HG02623 (cell line): ENCODE measurements at regions not wholly inside any gene's neighbourhood (a gene's known extent, or its start where the extent isn't known, plus 50 kb on each side); places are given as distances from the start of the nearest gene placed in this dataset.
A peak's percentile ranks its signal among the peaks of the same experiment; 100 is the strongest.
"Not testable (repeated sequence)": the region's sequence is repeated elsewhere in the genome, so short reads cannot be mapped to it uniquely, and the experiment has no call there.

ENCODE experiments used
- ATAC-seq: cut with Tn5 transposase; IDR thresholded peaks from one replicate; pipeline ENCODE4 v1.9.1; 2021; ENCODE audit warnings: moderate library complexity; ENCODE audit not compliant: unreplicated experiment

DNA sequence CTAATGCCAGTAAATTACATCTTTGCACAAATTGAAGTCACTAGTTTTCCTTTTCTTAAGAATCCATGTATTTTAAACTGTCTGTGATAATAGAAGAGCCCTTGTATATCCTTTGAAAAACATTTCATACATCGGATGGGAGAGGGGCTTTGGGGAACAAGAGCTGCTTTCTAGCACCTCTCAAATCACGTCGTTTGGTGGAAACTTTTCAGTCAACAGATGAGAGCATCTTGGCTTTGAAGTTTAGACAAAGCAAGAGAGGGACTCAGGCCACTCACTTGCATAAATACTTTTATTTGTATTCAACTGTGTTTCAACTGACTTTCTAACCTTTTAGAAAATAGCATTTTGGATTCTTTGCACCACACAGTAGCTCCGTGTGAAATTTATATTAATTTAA is 502.3 kb upstream of the IMPG1 start:
- no peak for ATAC-seq

DNA sequence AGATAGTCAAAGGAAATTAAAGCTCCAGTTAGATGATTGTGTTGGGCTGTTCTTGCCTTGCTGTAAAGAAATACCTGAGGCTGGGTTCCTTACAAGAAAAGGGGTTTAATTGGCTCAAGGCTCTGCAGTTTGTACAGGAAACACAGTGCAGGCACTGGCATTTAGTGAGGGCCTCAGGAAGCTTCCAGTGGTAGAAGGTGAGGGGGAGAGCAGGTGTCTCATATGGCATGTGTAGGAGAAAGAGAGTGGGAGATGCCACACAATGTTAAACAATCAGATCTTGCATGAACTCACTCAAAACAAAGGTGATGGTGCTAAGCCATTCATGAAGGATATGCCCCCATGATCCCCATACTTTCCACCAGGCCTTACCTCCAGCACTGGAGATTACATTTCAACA is 493.5 kb upstream of the IMPG1 start:
- ATAC-seq = no peak

DNA sequence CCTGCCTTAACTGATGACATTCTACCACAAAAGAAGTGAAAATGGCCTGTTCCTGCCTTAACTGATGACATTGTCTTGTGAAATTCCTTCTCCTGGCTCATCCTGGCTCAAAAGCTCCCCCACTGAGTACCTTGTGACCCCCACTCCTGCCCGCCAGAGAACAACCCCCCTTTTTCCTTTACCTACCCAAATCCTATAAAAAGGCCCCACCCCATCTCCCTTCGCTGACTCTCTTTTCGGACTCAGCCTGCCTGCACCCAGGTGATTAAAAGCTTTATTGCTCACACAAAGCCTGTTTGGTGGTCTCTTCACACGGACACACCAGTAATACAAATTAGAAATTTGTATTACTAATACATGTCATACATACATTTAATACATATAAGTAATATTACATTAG is 489.9 kb upstream of the IMPG1 start:
- ATAC-seq = not testable (repeated sequence)

DNA sequence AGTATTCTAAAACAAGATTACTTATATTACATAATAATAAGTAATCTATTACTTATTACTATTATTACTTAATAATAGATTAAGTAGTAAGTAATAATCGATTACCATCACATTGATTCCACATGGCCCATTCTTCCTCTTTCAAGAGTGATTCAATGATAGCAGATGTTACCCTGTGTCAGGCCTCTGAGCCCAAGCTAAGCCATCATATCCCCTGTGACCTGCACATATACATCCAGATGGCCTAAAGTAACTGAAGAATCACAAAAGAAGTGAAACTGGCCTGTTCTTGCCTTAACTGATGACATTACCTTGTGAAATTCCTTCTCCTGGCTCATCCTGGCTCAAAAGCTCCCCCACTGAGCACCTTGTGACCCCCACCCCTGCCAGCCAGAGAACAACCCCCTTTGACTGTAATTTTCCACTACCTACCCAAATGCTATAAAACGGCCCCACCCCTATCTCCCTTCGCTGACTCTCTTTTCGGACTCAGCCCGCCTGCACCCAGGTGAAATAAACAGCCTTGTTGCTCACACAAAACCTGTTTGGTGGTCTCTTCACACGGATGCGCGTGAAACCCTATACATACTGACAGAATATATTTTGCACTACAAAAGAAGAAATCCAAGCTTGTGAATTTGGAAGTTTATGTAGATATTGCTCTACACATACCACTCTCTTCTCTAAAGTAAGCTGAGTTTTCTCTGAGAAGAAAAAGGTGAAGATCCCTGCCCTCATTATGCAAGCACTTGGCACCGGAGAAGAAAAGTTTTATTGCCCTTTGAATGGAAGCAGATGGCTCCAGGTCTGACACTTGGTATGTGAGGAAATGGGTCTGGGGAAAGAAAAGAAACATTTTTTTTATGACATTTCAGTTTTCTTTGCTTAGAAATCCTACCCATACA is 488.6 kb upstream of the IMPG1 start:
- not testable (repeated sequence) for ATAC-seq

DNA sequence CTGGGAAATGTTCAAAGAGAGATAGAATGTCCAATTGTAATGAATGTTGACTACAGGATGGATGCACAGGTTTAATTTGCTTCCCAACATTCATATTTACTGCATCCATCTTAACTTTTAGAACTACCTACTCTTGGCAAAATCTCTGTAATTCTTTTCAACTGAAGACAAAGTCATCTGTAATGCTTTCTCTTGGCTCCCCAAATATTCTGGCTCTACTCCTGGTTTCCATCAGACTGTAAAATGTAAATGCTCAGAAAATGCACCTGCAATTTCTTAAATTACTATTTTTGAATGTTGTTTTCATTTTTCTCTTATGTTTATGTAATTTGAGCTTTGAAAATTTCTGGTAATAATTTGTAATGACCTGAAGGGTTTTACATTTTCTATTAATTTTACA is 480.8 kb upstream of the IMPG1 start:
- ATAC-seq = no peak

DNA sequence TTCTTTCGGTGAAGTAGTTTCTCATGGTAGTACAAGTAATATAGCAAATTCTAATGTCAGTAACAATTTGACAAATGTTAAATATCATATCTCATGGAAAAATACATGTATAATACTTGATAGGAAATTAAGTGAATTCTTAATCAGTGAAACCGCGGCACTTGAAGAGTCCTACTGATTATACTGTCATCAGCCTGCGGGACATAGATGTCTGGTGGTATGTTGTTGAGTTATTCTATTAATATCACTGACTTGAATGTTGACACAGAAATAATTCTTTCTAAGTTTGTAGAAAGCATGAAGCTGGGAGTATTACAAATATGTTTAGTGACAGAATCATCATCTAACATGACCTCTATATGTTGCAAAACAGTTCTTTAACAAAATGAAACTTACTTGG is 479.8 kb upstream of the IMPG1 start:
- no peak for ATAC-seq

DNA sequence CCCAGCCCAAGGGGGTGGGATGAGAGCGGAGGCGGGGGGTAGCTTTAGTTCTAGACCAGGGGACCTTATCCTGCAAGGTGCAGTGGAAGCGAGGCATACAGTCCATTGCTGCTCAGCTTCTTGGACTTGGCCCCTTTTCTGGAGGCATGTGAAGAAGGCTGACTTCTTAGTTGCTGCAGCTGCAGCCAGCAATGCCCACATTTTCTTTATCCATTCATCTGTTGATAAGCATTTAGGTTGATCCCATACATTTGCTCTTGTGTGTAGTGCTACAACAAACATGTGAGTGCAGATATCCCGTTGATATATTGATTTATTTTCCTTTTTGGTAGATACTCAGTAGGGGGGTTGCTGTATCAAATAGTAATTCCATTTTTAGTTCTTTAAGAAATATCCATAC is 461.2 kb upstream of the IMPG1 start:
- no peak for ATAC-seq

DNA sequence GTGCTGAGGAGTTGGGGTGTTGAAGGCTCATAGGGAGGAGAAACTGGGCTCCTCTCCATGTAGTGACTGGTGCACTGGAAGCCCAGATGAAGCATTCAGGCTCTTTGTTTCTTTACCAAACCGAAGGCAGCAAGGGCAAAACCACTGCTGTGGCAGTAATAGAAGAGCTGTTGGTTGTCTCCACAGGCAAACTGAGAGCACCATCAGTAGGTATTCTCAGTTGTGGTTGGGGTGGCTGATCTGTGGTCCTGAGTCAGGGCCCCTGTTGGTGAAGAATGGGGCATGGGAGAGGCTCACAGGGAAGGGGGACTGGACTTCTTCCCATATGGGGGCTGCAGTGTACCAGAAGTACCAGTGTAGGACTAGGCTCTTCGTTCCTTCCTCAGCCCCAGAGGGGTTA is 460.2 kb upstream of the IMPG1 start:
- no peak for ATAC-seq

DNA sequence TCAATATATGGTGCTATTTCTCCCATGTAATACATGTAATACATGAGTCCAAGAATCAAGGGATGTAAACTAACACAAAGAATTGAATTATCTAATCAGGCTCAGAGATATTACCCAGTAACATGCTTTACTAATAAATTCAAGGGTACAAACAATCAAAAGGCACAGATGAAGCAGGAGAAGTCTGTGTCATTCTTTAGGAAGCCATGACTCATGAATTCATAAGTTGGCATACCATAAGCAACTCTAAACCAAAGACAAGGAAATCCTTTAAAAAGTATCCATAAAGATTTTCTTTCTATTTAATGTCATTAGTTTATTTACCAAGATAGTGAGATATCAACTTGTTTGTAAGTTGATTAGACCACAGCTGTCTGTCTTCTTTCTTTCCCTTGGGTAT is 446.0 kb upstream of the IMPG1 start:
- no peak for ATAC-seq

DNA sequence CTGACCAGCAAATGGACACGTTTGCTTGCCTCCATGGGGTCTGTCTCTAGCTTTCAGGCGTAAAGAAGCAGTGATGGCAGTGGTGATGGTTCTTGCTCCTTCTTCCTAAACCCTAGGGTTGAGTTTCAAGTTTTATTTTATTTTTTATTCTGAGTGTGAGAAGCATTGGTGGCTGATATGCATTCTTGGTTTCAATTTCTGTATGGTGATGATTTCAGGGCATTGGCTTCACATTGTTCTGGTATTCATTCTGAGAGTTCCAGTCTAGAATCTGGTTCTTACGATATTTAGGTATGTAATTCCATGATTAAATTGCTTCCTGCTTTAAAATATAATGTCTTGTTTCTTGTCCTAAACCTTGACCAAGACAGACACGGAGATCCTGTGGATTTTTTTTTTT is 444.5 kb upstream of the IMPG1 start:
- no peak for ATAC-seq

DNA sequence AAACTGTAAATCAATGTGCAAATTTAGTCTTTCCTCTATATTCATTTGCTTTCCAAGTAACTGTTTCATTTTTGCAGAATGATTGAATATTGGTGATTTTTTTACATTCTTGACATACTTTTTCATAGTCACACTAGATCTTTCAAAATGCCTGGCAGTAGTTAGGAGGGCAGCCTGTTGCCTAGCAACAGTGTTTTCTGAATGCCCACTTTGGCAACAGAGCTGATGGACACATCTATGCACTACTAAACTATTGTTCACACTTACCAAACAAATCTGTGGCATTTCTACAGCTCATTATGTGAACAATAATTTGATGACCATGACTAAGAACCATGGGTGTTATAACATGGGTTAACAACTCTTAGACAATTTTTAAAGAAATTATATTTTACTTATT is 438.0 kb upstream of the IMPG1 start:
- no peak for ATAC-seq

DNA sequence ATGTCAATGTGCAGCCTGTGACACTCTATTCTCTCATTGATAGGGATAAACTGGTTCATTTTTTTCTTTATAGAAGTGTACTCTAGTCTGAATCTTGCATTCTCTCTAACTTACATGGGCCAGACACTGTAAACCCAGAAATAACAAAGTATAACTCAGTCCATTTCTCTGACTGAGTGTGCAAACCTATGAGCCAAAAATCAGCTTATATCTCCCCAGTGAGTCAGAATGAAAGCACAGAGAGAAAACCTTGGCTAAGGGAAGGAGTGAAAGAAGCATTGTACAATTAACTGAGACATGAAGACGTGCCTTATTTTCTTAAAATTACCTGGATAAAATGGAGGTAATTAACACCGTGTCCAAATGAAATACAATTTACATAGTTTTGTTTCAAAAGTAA is 436.9 kb upstream of the IMPG1 start:
- ATAC-seq = no peak

DNA sequence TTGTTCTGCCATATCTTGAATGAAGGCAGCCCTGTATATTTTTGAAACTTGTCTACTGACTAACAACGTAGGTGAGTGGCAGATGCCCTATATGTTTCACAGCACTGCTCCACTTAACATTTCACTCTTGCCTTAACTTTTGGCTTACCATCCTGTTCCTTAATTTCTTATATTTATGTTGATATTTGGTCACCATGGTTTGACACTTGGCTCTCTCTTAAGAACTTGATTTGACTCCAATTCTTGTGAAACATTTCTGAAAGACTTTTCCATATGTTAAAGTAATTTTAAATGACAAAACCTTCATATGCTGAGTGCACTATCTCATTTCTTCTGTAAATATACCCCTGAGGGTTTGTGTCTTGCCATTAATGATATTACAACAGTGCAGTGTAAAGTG is 434.3 kb upstream of the IMPG1 start:
- no peak for ATAC-seq

DNA sequence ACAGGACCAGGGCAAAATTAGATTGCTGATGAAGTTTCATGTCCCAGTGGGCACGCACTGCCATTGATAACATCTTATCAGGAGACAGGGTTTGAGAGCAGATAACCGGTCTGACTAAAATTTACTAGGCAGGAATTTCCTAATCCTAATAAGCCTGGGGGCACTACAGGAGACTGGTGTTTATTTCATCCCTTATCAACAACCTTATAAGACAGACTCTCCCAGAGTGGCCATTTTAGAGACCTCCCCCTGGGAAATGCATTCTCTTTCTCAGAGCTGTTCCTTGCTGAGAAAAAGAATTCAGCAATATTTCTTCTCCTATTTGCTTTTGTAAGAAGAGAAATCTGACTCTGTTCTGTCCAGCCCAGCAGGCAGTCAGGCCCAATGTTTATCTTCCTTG is 423.4 kb upstream of the IMPG1 start:
- no peak for ATAC-seq

DNA sequence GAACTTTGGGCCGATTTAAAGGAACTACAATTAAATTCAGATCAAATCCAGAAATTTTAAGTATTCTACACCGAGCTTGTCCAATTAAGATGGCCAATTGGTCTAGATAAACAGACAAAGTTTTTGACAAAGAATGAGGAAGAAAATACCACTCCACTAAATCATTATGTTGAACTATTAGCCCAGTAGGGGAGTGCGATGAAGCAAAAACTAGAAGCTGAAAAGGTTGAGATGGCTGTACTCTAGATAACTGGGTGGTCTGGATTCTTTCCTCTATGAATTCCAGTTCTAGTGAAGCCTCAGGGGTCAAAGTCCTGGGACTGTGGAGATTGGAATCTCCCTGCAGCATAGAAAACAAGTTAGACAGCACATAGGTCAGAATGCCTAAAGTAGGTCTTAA is 418.9 kb upstream of the IMPG1 start:
- not testable (repeated sequence) for ATAC-seq

DNA sequence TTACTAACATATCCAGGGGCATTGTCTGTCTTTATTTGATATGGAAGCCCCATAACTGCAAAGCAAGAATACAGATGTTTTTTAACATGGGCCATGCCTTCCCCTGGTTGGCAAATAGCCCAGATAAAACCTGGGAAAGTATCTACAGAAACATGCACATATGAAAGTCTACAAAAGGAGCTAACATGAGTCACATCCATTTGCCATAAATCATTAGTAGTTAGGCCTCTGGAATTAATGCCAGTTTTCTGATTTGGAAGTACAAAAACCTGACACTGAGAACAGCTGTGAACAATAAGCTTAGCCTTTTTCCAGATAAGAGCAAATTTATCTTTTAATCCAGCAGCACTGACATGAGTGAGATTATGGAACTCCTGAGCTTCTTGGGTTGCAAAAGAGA is 418.0 kb upstream of the IMPG1 start:
- no peak for ATAC-seq

DNA sequence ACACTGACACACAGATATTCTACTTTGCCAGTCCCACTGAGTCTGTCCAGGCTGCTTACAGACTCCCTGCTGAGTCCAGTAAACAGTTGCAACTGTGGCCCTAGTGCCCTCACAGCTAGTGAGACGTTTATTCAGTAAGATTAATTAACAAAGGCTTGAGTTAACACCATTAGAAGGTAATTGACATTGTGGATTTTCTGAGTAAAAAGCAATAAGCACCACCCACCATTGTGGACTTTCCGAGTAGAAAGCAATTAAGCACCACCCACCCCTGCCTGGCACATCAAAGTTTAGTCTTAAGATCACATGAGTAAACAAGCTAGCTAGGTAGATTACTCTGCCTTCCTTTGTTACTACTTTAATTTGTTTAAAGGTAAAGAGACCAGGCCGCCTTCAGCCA is 408.6 kb upstream of the IMPG1 start:
- no peak for ATAC-seq

DNA sequence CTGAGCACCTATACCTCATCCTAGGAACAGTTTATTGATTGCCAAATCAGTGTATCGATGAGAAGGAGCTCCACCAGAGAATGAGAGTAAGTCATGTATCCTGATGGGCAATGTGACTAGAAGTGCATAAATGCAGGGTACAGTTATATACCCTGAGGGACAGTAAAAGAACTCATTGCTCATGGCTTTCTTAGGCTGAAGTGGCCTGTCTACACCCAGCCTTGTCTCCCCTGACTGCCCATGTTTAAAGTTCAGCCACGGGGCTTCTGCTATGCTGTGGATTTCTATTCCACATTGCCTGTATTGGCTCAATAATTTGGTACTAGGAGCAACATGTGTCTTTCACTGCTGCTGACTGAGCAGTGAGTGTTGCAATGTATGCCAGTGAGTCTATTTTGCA is 400.4 kb upstream of the IMPG1 start:
- no peak for ATAC-seq

DNA sequence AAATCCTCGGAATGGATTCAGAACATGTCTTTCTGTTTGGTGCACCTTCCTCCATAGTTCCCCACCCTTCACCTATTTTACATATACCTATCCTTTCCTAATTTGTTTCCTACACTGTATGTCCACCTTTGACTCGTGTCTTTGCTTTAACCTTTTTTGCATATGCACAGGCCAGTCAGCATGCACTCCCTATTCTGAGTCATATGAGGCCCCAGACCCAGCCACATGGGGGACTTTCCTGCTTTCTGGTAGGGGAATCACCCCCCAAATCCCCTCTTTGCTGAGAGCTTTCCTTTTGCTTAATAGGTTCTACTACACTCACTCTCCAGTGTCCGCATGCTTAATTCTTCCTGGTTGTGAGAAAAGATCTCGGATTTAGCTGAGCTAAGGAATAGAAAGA is 393.8 kb upstream of the IMPG1 start:
- peak; percentile 65 for ATAC-seq

DNA sequence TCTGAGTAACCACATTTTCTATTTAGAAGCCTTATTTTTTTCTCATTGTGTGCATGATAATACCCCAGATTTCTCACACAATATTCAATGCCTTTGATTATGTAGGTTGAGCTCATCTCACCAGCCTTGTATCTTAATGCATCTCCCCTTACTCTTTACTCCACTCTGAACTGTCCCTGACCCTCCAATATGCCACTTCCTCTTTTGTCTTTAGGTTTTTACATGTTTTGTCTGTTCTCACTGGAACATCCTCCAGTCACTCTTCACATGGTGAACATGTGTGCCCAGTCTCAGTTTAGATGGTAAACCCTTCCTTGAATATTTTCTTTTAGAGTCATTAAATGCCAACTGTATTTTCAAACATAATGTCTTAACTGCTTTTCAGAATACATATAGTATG is 392.9 kb upstream of the IMPG1 start:
- no peak for ATAC-seq

DNA sequence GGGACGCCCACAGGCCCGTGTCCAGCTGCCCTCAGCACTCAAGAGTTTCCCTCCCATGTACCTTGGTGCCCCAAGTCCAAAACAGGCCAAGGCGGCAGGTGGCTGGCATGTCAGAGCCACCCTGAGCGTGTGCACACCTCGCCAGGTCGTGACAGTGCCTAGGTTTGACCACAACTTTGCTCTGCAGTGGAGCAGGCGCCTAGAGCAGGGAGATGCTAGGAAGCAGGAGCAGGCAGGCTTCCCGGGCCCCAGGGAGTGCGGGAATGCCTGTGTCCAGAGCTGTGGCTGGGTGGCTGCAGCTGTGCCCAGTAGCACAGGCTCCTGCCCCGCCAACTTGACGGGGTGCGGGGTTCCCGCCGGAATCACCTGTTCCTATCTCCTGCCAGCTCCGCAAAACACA is 380.8 kb upstream of the IMPG1 start:
- ATAC-seq = no peak

DNA sequence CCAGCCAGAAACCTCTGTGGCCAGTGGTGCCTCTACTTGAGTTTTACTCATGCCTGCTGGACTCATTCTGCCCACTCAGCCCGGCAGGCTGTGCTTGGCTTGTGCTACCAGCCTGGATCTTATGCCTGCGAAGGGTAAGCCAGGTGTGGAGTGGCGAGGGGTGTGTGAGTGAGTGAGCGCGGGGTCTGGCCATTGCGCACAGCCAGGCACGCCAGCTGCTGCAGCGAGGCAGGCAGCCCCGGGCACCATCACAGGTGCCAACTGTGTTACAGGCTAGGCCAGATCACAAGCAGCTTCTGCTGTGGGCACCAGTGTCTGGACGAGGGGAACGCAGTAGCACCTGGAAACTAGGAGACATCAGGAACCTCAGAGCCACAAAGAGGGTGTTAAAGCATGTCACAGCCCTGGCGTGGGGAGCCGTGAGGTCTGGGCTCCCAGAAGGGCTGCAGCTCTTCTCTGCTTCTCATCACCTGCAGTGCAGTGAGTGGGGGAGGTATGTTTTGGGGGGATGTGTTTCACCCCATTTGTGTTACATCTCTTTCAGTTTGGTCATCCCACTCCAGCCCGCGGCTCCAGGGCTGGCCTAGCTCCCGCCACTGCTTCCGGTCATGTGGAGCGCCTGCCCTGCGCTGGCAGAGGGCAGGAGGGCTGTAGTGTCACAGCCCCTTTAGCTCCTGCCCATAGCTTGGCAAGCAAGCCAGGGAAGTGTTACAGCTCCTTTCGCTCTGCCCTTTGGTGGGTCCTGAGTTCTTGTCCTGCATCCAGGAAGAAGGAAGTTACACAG is 379.7 kb upstream of the IMPG1 start:
- ATAC-seq = no peak
